HCT116 (cell line): ENCODE measurements at regions not wholly inside any gene's neighbourhood (a gene's known extent, or its start where the extent isn't known, plus 50 kb on each side); places are given as distances from the start of the nearest gene placed in this dataset.

ENCODE experiments used
- ATAC-seq: fragments of 200-7000 bp; cut with Tn5 transposase; 2 replicates; pipeline ENCODE4 v1.9.1; 2020; ENCODE audit warnings: mild to moderate bottlenecking, moderate library complexity
- BruUV-seq: library from RNA; stranded (reverse); fragments of 400-500 nt; replicated peaks from 2 replicates; lab custom pipeline; 2021; lab: Mats Ljungman, UMichigan
- CTCF ChIA-PET: fragments of 300-600 bp; sonication (Branson Sonifier 250); formaldehyde crosslinking; loops from one replicate; lab custom pipeline; 2021; ENCODE audit warnings: antibody characterized with exemption; lab: Charles Lee
- POLR2A ChIA-PET: fragments of 300-600, 350-600 bp; sonication (Branson Sonifier 250); formaldehyde crosslinking; loops from one replicate; lab custom pipeline; 2021; ENCODE audit warnings: antibody characterized with exemption; lab: Charles Lee
- RAD21 ChIA-PET, 2 experiments: fragments of 300-600 bp; sonication (Branson Sonifier 250); formaldehyde crosslinking; loops; one replicate each; lab custom pipeline; 2023; ENCODE audit warnings: low total read pairs in 2 of 2; ENCODE audit not compliant: uncharacterized antibody in 2 of 2, unreplicated experiment in 2 of 2, low non-redundant PET in 1 of 2; lab: Charles Lee
- DNase-seq: peaks from one replicate; pipeline ENCODE4 v3.0.0-alpha.2; 2010; ENCODE audit warnings: low read depth, low spot score
- H2AFZ ChIP-seq: fragments of 200-600 bp; shearing (Covaris generic), sonication (generic); 2 replicates; pipeline ENCODE4 v1.6.1; 2017; ENCODE audit warnings: low read depth, mixed run types, mixed read lengths, antibody characterized with exemption, low read length; ENCODE audit not compliant: poor library complexity, severe bottlenecking
- H3K27ac ChIP-seq: 2 replicates; pipeline ENCODE4 v1.5.1; 2012; ENCODE audit warnings: low read depth, low read length
- H3K27me3 ChIP-seq: fragments of 200-600 bp; sonication (generic); 2 replicates; pipeline ENCODE4 v1.6.1; 2016; ENCODE audit warnings: mixed run types, low read length, mixed read lengths; ENCODE audit not compliant: insufficient read depth
- H3K36me3 ChIP-seq, 2 experiments: fragments of 200-500 bp in 1 of 2; fragments of 200-600 bp in 1 of 2; sonication (Bioruptor generic) in 1 of 2; sonication (generic) in 1 of 2; 2 replicates each; pipeline versions ENCODE4 v1.5.1 to v1.6.1; 2014 to 2016; ENCODE audit warnings: low read length in 2 of 2, inconsistent platforms in 1 of 2, mixed read lengths in 1 of 2, mixed run types in 1 of 2; ENCODE audit not compliant: insufficient read depth in 2 of 2, control insufficient read depth in 1 of 2
- H3K4me1 ChIP-seq, 2 experiments: fragments of 200-600 bp in 1 of 2; sonication (generic) in 1 of 2; 2 replicates each; pipeline versions ENCODE4 v1.5.1 to v1.6.1; 2012 to 2017; ENCODE audit warnings: low read length in 2 of 2, inconsistent platforms in 1 of 2, mild to moderate bottlenecking in 1 of 2, mixed read lengths in 1 of 2, mixed run types in 1 of 2, moderate library complexity in 1 of 2; ENCODE audit not compliant: insufficient read depth in 2 of 2, control insufficient read depth in 1 of 2
- H3K4me2 ChIP-seq: fragments of 200-600 bp; sonication (generic); 2 replicates; pipeline ENCODE4 v1.6.1; 2017; ENCODE audit warnings: mixed run types, low read length, mixed read lengths
- H3K4me3 ChIP-seq, 2 experiments: fragments of 200-600 bp in 1 of 2; sonication (generic) in 1 of 2; replicated peaks in 1 of 2; 2 replicates each; pipeline ENCODE4 v1.5.1; 2011 to 2016; ENCODE audit warnings: low read length in 2 of 2, control low read depth in 1 of 2, low read depth in 1 of 2, mild to moderate bottlenecking in 1 of 2, mixed read lengths in 1 of 2, mixed run types in 1 of 2
- H3K79me2 ChIP-seq: fragments of 200-600 bp; sonication (generic); 2 replicates; pipeline ENCODE4 v1.6.1; 2017; ENCODE audit warnings: mild to moderate bottlenecking, mixed run types, low read length, moderate library complexity, mixed read lengths; ENCODE audit not compliant: insufficient read depth
- H3K9ac ChIP-seq: fragments of 200-600 bp; sonication (generic); 2 replicates; pipeline ENCODE4 v1.6.1; 2016; ENCODE audit warnings: low read length, mixed read lengths
- H3K9me2 ChIP-seq: fragments of 200-600 bp; sonication (generic), shearing (Covaris generic); 2 replicates; pipeline ENCODE4 v1.6.1; 2017; ENCODE audit warnings: mixed run types, mild to moderate bottlenecking, moderate library complexity; ENCODE audit not compliant: insufficient read depth
- H3K9me3 ChIP-seq, 2 experiments: fragments of 200-500 bp in 1 of 2; fragments of 200-600 bp in 1 of 2; sonication (Bioruptor generic) in 1 of 2; sonication (generic) in 1 of 2; 2 replicates each; pipeline ENCODE4 v1.6.1; 2014 to 2017; ENCODE audit warnings: low read length in 2 of 2, mixed read lengths in 2 of 2, inconsistent platforms in 1 of 2, low read depth in 1 of 2, mild to moderate bottlenecking in 1 of 2, mixed run types in 1 of 2, moderate library complexity in 1 of 2; ENCODE audit not compliant: control insufficient read depth in 1 of 2, insufficient read depth in 1 of 2
- H4K20me1 ChIP-seq: fragments of 200-600 bp; sonication (generic), shearing (Covaris generic); 2 replicates; pipeline ENCODE4 v1.6.1; 2017; ENCODE audit warnings: mixed run types, mild to moderate bottlenecking, moderate library complexity; ENCODE audit not compliant: insufficient read depth
- CEBPB ChIP-seq: IDR thresholded peaks from 2 replicates; pipeline ENCODE4 v1.6.1; 2012; ENCODE audit warnings: low read depth
- POLR2AphosphoS5 ChIP-seq: IDR thresholded peaks from 2 replicates; pipeline ENCODE4 v1.6.1; 2011; ENCODE audit warnings: mild to moderate bottlenecking, low read depth, low read length, moderate library complexity
- RAD21 ChIP-seq: IDR thresholded peaks from 2 replicates; pipeline ENCODE4 v1.6.1; 2012; ENCODE audit warnings: low read depth, mild to moderate bottlenecking
- SIN3A ChIP-seq: IDR thresholded peaks from 2 replicates; pipeline ENCODE4 v1.6.1; 2012; ENCODE audit warnings: low read depth
- SP1 ChIP-seq: IDR thresholded peaks from 2 replicates; pipeline ENCODE4 v1.6.1; 2012; ENCODE audit warnings: low read depth
- SRF ChIP-seq: IDR thresholded peaks from 2 replicates; pipeline ENCODE4 v1.6.1; 2012; ENCODE audit warnings: low read depth
- TCF7L2 ChIP-seq: IDR thresholded peaks from 2 replicates; pipeline ENCODE4 v1.7.0; 2011; ENCODE audit warnings: borderline replicate concordance, inconsistent platforms; ENCODE audit not compliant: insufficient read depth, insufficient read length; ENCODE audit errors: extremely low read depth
- YY1 ChIP-seq: IDR thresholded peaks from 2 replicates; pipeline ENCODE4 v1.6.1; 2011; ENCODE audit warnings: low read length, low read depth, moderate library complexity, mild to moderate bottlenecking; ENCODE audit not compliant: insufficient replicate concordance; ENCODE audit errors: extremely low read depth
- ZBTB33 ChIP-seq: IDR thresholded peaks from 2 replicates; pipeline ENCODE4 v1.6.1; 2011; ENCODE audit warnings: mild to moderate bottlenecking, low read length, moderate library complexity; ENCODE audit not compliant: insufficient replicate concordance; ENCODE audit errors: extremely low read depth
- ZFX ChIP-seq: fragments of 450-650 bp; IDR thresholded peaks from 2 replicates; pipeline ENCODE4 v1.6.1; 2017
- ZNF274 ChIP-seq: fragments of 200-500 bp; sonication (Bioruptor generic); IDR thresholded peaks from 2 replicates; pipeline ENCODE4 v1.6.1; 2014; ENCODE audit warnings: mild to moderate bottlenecking, low read depth, low read length, inconsistent platforms
- intact Hi-C: fragments of 100-400 bp; cut with micrococcal nuclease; formaldehyde crosslinking; loops from 2 replicates; pipeline ENCODE4 v1.10.0; 2022

- no peak for TF ChIP-seq YY1
- TF ChIP-seq RAD21 = no peak
- TF ChIP-seq TCF7L2 = no peak
- TF ChIP-seq SIN3A = no peak
- no peak for TF ChIP-seq POLR2AphosphoS5
- no peak for TF ChIP-seq ZBTB33
- no peak for TF ChIP-seq ZFX
- no peak for TF ChIP-seq CEBPB
- no peak for TF ChIP-seq SRF
- TF ChIP-seq ZNF274 = no peak
- TF ChIP-seq SP1 = no peak
- CTCF ChIA-PET = no interaction called here
- ATAC-seq (no peak), DNase-seq (no peak)
- H3K27me3 ChIP-seq = no peaks in the 10 kb centered on the region
- H2AFZ ChIP-seq = no peak overlapping the region
- no peak overlapping the region for H3K27ac ChIP-seq
- BruUV-seq = no TSS peak
- no peaks in the 10 kb centered on the region for H3K9me3 ChIP-seq
- H3K9ac ChIP-seq = no peak overlapping the region
- H3K9me2 ChIP-seq = no peaks in the 10 kb centered on the region
- RAD21 ChIA-PET = no interaction called here
- intact Hi-C loops = no loop called here
- no peaks in the 10 kb centered on the region for H4K20me1 ChIP-seq
- no peaks in the 10 kb centered on the region for H3K36me3 ChIP-seq
- no peaks in the 10 kb centered on the region for H3K4me1 ChIP-seq
- no peak overlapping the region for H3K4me2 ChIP-seq
- no peak overlapping the region for H3K4me3 ChIP-seq
- no peaks in the 10 kb centered on the region for H3K79me2 ChIP-seq
- POLR2A ChIA-PET = no interaction called here
Measured at GRCh38 chrX:54615109-54615508, 85.1 kb downstream of the GNL3L start.
